Stimulated activated CD8-positive, alpha-beta memory T cell treated with anti-CD3 and anti-CD28 coated beads, Interleukin-2, amount 100 ng/mL, for 1 hour (primary cell): ENCODE measurements at regions not wholly inside any gene's neighbourhood (a gene's known extent, or its start where the extent isn't known, plus 50 kb on each side); places are given as distances from the start of the nearest gene placed in this dataset.

Source experiments
- DNase-seq, 2 donors: peaks; one replicate each; pipeline ENCODE4 v3.0.0-alpha.2; 2020; ENCODE audit warnings: low read depth in 2 of 2

DNA sequence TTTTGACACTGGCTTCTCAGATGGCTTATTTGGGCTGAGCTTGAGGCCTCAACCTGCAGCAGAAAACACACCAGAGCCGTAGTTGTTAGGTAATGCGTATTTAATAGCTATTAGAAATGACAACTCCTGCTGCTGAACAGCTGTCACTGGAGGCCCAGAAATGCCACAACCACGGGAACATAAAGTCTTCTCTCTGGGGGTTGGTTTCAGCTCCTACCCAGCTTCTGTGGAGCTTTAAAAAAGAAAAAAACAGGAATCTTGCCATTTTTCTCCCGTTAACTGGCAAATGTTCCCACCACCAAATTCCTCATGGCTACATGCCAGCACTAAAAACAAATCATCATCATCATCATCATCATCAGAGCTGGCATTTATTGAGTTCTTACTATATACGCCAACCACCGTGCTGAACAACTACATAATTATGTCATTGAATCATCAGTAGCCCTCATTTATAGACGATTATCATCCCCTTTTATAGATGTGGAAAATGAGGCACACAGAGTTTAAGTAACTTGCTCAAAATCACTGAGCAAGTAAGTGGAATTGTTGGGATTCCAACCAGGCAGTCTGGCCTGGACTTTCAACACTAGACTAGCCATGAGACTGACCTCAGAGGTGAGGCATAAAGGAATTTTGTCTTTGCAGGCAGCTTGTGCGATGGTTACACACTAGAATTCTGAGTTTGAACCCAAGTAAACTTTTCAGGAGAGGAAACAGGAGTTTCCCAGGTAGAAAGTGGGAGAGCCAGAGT is 185.3 kb upstream of the WWC1 start:
- DNase-seq = no peak

DNA sequence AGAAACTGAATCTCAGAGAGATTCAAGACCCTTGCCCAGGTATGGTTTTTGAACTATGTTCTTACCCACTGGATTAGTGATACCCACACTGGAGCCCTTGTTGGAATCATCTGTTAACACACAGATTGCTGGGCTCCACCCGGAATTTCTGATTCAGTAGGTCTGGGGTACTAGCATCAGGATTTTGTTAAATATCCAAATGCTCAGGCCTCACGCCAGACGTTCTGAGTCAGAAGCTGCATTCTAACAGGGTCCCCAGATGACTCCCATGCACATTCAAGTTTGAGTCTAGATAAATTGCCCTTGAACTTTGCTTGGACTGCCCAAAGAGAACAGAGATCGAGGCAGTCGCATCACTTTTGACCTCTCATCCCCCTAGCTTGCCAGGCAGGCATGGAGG is 182.0 kb upstream of the WWC1 start:
- DNase-seq = no peak

DNA sequence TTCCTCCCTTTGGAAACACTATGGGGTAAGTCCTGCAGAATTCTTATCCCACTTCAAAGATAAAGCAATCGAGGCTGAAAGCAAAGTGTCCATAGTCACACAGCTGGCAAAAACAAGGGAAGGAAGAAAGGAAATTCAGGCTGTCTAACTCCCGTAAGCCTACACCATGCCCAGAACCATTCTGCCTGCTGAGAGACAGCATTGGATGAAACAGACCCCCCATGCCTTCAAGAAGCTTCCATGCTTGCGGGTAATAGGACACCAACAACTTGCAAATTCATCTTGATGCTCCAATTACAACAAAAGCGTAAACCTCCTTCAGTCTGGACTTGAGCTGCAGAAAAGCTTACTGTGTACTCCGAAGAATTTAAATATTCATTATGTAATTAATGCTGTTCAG is 181.1 kb upstream of the WWC1 start:
- DNase-seq = no peak

- DNase-seq = no peak
These were observed 180.3 kb upstream of the WWC1 start for GRCh38 chr5:168110870-168111832.

DNA sequence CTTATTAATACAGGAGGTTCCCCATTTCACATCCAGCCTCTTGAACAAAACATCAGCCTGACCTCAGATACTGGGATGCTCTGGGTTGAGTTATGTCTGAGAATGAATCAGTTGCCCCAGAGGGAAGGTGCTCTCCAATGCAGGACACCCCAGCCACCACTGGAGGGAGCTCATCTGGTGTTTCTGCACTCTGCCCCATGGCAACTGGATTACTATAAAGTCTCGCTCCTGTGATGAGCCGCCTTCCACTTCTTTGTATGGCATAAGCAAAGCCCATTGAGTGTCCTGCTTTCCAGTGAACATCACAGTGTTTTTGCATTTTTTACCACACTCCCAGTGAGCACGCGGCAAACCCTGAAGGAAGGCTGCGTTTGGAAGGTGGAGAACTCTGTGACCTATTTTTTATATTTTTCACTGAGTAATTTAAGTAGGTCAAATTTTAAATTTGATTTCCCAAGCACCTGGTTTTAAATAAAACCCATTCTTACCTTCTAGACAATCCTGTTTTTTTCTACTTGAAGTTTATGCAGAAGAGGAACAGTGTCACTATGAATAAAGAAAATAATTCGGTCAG is 176.9 kb upstream of the WWC1 start:
- no peak for DNase-seq

DNA sequence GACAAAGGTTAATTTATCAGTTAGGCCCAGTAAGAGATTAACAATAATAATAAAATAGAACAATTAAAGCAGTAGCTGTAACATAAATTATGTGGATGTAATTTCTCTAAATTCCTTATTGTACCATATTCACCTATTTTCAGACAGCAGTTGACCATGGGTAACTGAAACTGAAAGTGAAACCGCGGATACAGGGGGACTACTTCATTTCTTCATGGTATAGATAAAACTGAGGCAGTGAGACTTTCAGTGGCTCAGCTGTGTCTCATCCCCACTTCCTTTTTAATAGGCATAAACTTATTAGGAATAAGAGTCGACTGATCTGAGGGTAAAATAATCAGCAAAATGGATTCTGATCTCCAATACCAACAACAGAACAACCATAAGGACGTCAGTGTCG is 174.0 kb upstream of the WWC1 start:
- no peak for DNase-seq

DNA sequence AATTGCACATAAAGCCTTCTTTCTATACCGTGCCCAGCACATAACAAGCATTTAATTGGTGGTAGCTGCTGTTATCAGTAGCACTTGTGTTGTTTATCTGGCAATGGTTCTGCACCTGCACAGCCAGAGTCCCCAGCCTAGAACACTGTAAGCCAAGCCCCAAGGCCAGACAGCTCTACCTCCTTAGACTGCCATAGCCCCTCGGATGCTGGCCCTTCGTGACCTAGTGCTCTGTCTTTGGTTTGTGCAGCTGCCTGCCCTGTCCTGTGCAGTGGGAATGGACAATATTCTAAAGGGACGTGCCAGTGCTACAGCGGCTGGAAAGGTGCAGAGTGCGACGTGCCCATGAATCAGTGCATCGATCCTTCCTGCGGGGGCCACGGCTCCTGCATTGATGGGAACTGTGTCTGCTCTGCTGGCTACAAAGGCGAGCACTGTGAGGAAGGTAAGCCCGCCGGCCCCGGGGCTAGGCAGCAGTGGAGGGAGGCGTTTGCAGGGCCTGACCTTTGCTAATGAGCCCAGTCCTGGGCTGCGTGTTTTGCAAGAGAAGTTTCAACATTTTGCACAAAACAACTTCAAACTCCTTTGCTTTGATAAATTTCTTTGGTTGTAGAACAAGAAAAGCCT is 173.3 kb upstream of the WWC1 start:
- no peak for DNase-seq

- DNase-seq = no peak
These were observed 170.9 kb upstream of the WWC1 start for GRCh38 chr5:168120401-168121137.

DNA sequence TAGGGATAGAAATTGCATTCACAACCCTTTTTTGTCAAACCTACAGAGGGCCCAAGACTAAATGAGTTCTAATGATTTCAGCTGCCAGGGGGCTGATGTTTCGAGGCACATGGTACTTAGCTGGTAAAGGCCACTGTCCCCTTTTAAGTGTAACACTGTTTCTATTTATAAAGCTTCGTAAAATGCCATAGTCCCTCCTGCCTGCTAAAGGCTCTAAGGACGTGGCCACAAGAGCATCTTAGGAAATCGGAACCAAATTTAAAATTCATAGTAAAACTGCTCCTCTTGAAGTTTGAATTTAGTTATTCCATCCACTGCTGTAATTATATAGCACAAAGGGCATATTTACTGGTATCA is 170.3 kb upstream of the WWC1 start:
- DNase-seq = no peak

DNA sequence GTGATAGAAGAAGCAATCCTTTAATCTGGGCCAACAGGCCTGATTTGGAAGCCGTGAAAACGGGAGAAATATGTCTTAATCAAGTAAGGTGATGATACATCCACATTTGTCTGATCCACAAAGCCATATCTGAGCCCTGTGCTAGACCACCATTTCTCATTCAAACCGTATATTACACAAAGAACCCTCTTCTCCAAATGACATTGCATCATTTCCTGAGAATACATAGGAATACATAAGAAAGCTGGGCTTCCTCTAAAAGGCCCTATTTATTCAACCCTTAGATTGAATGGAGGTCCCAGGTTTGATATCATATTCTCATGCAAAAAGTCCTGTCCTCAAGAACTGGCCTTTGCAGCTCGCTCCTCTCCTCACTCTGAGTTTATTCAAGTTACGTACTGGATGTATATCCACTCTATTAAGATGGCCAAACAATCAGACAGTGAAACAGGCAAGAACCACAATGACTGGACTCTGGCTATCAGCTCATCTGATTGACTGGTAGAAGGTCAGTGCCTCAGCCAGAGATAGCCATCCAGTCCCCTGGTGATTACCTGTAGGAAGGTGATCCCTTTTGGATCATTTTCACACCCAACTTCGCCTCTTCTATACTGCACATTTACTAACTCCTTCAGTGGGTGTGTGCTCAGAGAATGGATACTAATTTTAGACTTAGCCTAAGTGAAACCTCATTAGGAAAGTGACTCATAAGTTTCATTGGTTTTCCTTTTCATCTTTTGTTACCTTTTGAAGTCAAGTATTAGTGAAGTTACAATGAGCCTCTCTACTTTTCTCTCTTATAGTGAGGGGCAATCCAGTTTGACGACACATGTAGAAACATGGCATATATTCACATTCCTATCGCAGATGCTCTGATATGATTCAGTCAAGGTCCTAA is 167.6 kb upstream of the WWC1 start:
- DNase-seq = no peak

GRCh38 chr5:168125445-168126199 is 165.8 kb upstream of the WWC1 start:
- no peak for DNase-seq

GRCh38 chr5:168126606-168127005 is 164.8 kb upstream of the WWC1 start:
- no peak for DNase-seq

- DNase-seq = no peak
These were observed 163.3 kb upstream of the WWC1 start for GRCh38 chr5:168128111-168128510.

- no peak for DNase-seq
These were observed 162.9 kb upstream of the WWC1 start for GRCh38 chr5:168128557-168128956.

- DNase-seq = no peak
These were observed 159.9 kb upstream of the WWC1 start for GRCh38 chr5:168131519-168131918.

DNA sequence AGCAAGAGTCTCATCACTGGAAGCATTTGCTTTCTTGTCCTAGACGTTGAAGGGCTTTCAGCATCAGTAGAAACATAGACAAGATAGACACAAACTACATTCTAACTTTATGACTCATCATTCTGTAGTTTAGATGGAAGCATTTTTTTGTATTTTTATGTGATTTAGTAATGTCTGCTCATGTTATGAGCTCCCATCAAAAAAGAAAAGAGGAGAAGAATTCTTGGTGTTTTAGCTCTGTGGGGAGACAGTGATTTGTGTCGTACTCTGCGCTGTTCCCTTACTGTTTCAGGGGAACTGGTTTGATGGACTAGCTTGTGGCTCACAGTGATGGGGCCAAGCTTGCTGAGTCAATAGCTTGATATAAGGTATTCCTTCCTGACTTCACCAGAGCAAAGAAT is 159.2 kb upstream of the WWC1 start:
- DNase-seq = no peak

DNA sequence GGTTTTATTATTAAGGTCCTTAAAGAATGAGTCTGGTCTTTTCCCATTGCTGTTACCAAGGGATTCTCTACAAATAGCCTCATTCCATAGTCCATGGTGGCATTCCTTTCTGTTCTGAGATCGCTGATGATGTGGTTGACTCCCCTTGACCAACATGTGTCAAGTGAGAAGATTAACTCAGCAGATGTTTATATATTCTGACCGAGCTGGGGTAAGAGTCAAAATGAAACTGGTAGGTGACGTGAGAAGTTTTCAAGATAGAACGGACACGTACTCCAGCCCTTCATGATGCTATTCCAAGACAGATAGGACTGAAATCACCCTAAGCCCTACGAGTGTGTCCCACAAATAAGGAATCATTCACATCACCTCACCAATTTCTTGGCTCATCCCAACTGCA is 155.5 kb upstream of the WWC1 start:
- no peak for DNase-seq

DNA sequence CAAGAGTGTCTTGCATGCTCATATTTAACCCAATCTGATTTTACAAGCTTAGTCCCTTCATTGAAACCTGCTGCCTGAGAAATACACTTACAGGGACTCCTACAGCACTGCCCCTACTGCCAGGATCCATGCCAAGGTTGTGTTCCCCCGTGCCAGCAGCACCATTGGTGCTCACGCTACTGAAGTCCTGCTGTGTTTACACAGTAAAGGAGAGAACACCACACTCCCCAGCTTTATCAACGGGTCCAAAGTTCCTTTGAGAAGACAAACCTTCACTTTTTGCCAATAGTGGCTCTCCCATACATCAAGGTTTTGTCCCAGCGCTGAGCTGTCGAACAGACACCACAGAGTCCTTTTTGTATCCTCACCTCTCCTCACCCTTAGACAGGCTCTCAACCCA is 155.1 kb upstream of the WWC1 start:
- DNase-seq = no peak

GRCh38 chr5:168137265-168137664 is 154.2 kb upstream of the WWC1 start:
- no peak for DNase-seq

DNA sequence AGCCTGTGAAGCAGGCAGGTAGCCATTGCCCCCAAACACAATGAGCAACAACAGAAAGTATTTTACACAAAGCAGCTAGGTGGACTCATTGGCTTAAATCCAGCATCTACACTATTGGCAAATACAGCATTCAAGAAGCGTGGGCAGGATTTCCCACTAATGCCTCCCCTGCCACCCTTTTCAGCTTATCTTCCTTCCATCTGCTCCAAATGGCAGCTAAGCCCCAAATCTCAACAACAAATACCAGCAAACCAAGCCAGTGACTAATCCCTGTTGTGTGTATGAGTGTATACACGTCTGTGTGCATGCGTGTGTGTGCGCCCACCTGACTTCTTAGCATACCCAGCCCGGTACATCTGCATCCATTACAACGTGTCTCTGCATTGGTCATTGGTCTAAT is 151.2 kb upstream of the WWC1 start:
- no peak for DNase-seq
